ENCODE measurements at regions not wholly inside any gene's neighbourhood (a gene's known extent, or its start where the extent isn't known, plus 50 kb on each side); places are given as distances from the start of the nearest gene placed in this dataset.
"Not testable (repeated sequence)": the region's sequence is repeated elsewhere in the genome, so short reads cannot be mapped to it uniquely, and the experiment has no call there.

GRCh38 chrY:8820032-8820431 lies 517.2 kb upstream of the TSPY4 start:
- H3K4me3 ChIP-seq: no peak overlapping the region
- no peaks in the 10 kb centered on the region for H3K4me1 ChIP-seq
- H3K27ac ChIP-seq: no peak overlapping the region
- H3K27me3 ChIP-seq: no peaks in the 10 kb centered on the region
- no peak for TF ChIP-seq CTCF (IDR thresholded peaks at IDR 0.05)
- no peak for TF ChIP-seq POLR2AphosphoS5 (IDR thresholded peaks at IDR 0.05)
- no peak for TF ChIP-seq EP300 (IDR thresholded peaks at IDR 0.05)
- no peak for TF ChIP-seq POLR2A (IDR thresholded peaks at IDR 0.05)
- H3K36me3 ChIP-seq: no peaks in the 10 kb centered on the region
- no peak for DNase-seq (ENCODE audit: low spot score in 2 of 2)
- H3K9me3 ChIP-seq: no peaks in the 10 kb centered on the region
- no CpG with 5 or more reads among the region's 4 CpGs for WGBS

GRCh38 chrY:8821106-8821505 lies 516.2 kb upstream of the TSPY4 start:
- DNase-seq (ENCODE audit: low spot score in 2 of 2): no peak
- H3K4me3 ChIP-seq: no peak overlapping the region
- no peak for TF ChIP-seq POLR2A (IDR thresholded peaks at IDR 0.05)
- H3K4me1 ChIP-seq: no peaks in the 10 kb centered on the region
- H3K27me3 ChIP-seq: no peaks in the 10 kb centered on the region
- no peak overlapping the region for H3K27ac ChIP-seq
- WGBS: no CpG with 5 or more reads among the region's 1 CpG
- no peaks in the 10 kb centered on the region for H3K9me3 ChIP-seq
- H3K36me3 ChIP-seq: no peaks in the 10 kb centered on the region

DNA sequence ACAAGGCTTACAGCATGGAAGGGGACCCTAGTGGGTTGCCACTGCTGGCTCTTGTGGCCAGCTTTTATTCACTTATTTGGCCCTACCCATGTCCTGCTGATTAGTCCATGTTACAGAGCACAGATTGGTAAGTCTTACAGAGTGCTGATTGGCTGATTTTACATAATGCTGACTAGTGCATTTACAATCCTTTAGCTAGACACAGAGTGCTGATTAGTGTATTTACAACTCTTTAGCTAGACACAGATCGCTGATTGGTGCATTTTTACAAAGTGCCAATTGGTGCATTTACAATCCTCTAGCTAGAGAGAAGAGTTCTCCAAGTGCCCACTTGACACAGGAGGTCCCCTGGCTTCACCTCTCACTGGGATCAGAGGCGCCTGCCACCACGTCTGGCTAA lies 485.0 kb upstream of the TSPY4 start:
- no peak overlapping the region for H3K4me3 ChIP-seq
- H3K27me3 ChIP-seq: no peaks in the 10 kb centered on the region
- H3K36me3 ChIP-seq: no peaks in the 10 kb centered on the region
- no peak for TF ChIP-seq POLR2A (IDR thresholded peaks at IDR 0.05)
- no peak for TF ChIP-seq EP300 (IDR thresholded peaks at IDR 0.05)
- no peak for TF ChIP-seq POLR2AphosphoS5 (IDR thresholded peaks at IDR 0.05)
- no peak for TF ChIP-seq CTCF (IDR thresholded peaks at IDR 0.05)
- no peaks in the 10 kb centered on the region for H3K9me3 ChIP-seq
- no peaks in the 10 kb centered on the region for H3K4me1 ChIP-seq
- no CpG with 5 or more reads among the region's 3 CpGs for WGBS
- H3K27ac ChIP-seq: no peak overlapping the region
- DNase-seq (ENCODE audit: low spot score in 2 of 2): no peak

GRCh38 chrY:8888371-8888770 lies 448.9 kb upstream of the TSPY4 start:
- no peaks in the 10 kb centered on the region for H3K36me3 ChIP-seq
- no peak overlapping the region for H3K4me3 ChIP-seq
- no peaks in the 10 kb centered on the region for H3K9me3 ChIP-seq
- no peaks in the 10 kb centered on the region for H3K4me1 ChIP-seq
- no CpG with 5 or more reads among the region's 3 CpGs for WGBS
- H3K27ac ChIP-seq: no peak overlapping the region
- H3K27me3 ChIP-seq: no peaks in the 10 kb centered on the region
- DNase-seq (ENCODE audit: low spot score in 2 of 2): no peak
- TF ChIP-seq EP300 (IDR thresholded peaks at IDR 0.05): no peak
- no peak for TF ChIP-seq POLR2A (IDR thresholded peaks at IDR 0.05)
- no peak for TF ChIP-seq CTCF (IDR thresholded peaks at IDR 0.05)
- no peak for TF ChIP-seq POLR2AphosphoS5 (IDR thresholded peaks at IDR 0.05)

DNA sequence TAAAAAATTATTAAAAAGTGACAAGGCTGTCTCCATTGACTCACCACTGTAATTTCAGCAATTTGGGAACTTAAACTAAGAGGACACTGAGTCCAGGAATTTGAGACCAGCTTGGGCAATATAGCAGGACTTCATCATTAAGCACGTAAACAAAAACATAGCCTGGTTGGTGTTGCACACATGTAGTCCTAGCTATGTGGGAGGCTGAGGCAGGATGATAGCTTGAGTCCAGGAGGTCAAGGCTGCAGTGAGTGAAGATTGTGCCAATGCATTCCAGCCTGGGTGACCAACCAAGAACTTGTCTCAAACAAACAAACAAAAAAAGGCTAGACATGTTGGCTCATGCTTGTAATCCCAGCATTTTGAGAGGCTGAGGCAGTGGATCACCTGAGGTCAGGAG lies 439.4 kb upstream of the TSPY4 start:
- H3K27me3 ChIP-seq: no peaks in the 10 kb centered on the region
- no peak for DNase-seq (ENCODE audit: low spot score in 2 of 2)
- H3K4me3 ChIP-seq: no peak overlapping the region
- no peak for TF ChIP-seq POLR2AphosphoS5 (IDR thresholded peaks at IDR 0.05)
- TF ChIP-seq CTCF (IDR thresholded peaks at IDR 0.05): no peak
- TF ChIP-seq EP300 (IDR thresholded peaks at IDR 0.05): no peak
- WGBS: no CpG with 5 or more reads among the region's 1 CpG
- H3K4me1 ChIP-seq: no peaks in the 10 kb centered on the region
- no peak overlapping the region for H3K27ac ChIP-seq
- no peaks in the 10 kb centered on the region for H3K9me3 ChIP-seq
- H3K36me3 ChIP-seq: no peaks in the 10 kb centered on the region

GRCh38 chrY:8905141-8905540 lies 432.1 kb upstream of the TSPY4 start:
- WGBS: no CpG with 5 or more reads among the region's 6 CpGs
- Histone ChIP-seq H3K36me3 (no peaks in the 10 kb centered on the region), H3K4me3 (no peak overlapping the region), H3K27me3 (no peaks in the 10 kb centered on the region), H3K4me1 (no peaks in the 10 kb centered on the region), H3K27ac (no peak overlapping the region), H3K9me3 (no peaks in the 10 kb centered on the region)
- TF ChIP-seq CTCF (IDR thresholded peaks at IDR 0.05) (no peak), POLR2A (IDR thresholded peaks at IDR 0.05) (no peak), EP300 (IDR thresholded peaks at IDR 0.05) (no peak), POLR2AphosphoS5 (IDR thresholded peaks at IDR 0.05) (no peak)
- DNase-seq (ENCODE audit: low spot score in 2 of 2): no peak

- not testable (repeated sequence) for H3K4me1 ChIP-seq; DNase-seq (ENCODE audit: low spot score in 2 of 2); H3K9me3 ChIP-seq; H3K4me3 ChIP-seq; H3K36me3 ChIP-seq; H3K27me3 ChIP-seq; H3K27ac ChIP-seq
- no CpG with 5 or more reads among the region's 3 CpGs for WGBS
Measured at GRCh38 chrY:8922576-8922975, 414.7 kb upstream of the TSPY4 start.
